ENCODE measurements at regions not wholly inside any gene's neighbourhood (a gene's known extent, or its start where the extent isn't known, plus 50 kb on each side); places are given as distances from the start of the nearest gene placed in this dataset.

DNA sequence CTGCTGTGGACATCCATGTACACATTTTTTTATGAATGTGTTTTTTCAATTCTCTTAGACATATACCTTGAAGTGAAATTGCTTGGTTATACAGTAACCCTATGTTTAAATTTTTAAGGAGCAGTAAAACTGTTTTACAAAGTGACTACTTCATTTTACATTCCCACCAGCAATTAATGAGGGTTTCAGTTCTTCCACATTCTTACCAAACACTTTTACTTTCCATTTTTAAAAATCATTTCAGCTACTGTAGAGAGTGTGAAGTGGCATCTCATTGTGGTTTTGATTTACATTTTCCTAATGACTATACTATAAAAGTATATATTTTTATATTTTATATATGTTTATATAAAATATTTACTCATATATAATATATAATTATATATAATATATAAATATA lies 1221.5 kb downstream of the PLA2G4A start:
- no peak for DNase-seq (ENCODE audit: low spot score)

DNA sequence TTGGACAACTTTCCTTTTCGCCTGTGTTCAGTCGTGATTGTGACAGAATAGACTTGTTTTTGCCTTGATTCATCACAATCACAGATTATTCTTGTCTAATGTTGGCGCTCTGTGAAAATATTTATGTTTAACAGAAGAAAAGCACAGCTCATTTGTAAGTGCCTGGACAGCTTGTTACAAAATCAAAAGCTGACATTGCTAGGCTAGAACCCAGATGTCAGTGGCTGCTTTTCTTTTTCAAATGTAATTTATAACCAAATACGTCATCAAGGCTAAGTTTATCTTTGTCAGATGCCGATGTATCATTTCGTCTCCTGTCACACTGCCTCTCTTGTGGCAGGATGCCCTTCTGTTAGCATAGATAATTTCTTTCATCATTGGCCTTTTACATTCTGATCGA lies 1227.3 kb downstream of the PLA2G4A start:
- DNase-seq (ENCODE audit: low spot score): no peak

- DNase-seq (ENCODE audit: low spot score): no peak
Measured at GRCh38 chr1:188058801-188059200, 1230.1 kb downstream of the PLA2G4A start.

DNA sequence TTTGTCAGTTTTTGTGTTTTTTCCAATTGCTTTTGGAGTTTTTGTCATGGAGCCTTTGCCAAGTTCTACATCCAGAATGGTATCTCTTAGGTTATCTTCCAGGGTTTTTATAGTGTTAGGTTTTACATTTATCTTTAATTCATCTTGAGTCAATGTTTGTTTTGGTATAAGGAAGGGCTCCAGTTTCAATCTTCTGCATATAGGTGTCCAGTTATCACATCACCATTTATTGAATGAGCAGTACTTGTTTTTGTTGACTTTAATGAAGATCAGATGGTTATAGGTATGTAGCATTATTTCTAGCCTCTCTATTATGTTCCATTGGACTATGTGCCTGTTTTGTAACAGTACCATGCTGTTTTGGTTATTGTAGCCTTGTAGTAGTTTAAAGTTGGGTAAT lies 1233.1 kb downstream of the PLA2G4A start:
- no peak for DNase-seq (ENCODE audit: low spot score)

DNA sequence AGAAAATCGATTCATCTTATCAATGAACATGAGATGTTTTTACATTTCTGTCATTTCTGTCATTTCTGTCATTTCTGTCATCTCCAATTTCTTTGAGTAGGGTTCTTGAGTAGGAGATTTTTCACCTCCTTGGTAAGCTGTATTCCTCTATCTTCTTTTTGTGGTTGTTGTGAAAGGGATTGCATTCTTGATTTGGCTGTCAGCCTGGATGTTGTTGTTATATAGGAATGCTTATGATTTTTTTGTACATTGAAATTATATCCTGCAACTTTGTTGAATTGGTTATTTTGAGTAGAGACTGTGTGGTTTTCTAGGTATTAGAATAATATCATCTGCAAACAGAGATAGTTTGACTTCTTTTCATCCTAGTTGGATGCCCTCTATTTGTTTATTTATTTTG lies 1233.7 kb downstream of the PLA2G4A start:
- DNase-seq (ENCODE audit: low spot score): no peak

DNA sequence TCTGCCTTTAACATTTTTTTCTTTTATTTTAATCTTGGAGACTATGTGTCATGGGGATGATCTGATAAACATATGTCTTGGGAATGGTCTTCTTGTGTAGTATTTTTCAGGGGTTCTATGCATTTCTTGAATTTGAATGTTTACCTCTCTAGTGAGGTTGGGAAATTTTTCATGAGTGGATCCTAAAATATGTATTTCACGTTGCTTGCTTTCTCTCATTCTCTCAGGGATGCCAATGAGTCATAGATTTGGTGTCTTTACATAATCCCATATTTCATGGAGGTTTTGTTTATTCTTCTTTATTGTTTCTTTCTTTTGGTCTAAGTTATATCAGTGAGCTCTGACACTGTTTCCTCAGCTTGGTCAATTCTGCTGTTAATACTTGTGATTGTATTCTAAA lies 1237.2 kb downstream of the PLA2G4A start:
- no peak for DNase-seq (ENCODE audit: low spot score)

- no peak for DNase-seq (ENCODE audit: low spot score)
Measured at GRCh38 chr1:188070848-188071247, 1242.1 kb downstream of the PLA2G4A start.

- DNase-seq (ENCODE audit: low spot score): no peak
Measured at GRCh38 chr1:188089015-188089414, 1260.3 kb downstream of the PLA2G4A start.

DNA sequence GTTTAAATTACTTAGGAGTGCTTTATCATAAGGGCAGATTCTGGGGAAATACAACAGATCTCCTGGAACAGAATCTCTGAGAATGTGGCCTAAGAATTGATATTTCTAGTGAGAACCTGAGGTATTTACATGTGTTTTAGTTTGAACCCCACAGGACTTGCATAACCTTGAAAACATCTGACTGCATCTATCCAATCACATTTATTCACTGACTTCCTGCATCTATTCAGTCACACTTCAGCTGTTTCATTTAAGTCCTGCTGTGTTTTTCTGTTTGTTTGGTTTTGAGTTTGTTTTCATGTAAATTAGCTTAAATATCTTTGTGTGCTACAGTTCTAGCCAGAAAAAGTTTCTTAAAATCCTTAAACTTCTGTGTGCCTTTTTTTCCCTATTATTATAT lies 1260.7 kb downstream of the PLA2G4A start:
- DNase-seq (ENCODE audit: low spot score): no peak

DNA sequence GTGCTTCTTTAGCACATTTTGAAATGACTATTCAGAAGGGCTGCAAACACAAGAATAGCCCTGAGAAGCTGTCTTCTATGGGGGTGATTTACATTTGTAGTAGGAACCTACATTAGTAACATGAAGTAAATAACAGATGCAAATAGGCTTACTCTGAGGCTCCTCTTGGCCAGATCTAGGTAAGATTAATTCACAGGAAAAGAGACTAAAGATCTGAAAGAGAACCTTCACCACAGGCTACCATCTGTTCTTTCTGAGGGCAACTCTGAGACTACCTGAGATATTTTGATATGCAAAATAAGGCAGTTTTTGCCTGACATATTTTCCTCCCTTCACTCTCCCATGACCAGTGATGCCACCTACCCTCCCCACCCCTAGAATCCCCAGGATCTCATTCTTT lies 1267.8 kb downstream of the PLA2G4A start:
- no peak for DNase-seq (ENCODE audit: low spot score)

DNA sequence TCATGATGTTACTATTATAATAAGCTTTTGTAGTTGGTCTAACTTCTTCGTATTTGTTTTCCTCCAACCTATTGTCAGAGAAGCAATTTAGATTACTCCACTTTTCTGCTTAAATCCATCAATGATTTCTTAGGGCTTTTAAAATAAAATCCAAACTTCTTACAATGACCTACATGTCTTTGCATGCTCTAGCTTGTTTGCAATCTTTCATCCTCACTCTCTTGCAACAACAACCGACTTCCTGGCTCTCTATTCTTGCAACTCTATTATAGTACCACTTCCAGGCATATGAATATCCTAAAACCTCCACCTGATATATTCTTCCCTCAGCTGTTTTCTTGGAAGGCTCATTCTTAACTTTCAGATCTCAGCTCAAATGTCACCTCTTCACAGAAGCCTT lies 1288.7 kb downstream of the PLA2G4A start:
- DNase-seq (ENCODE audit: low spot score): no peak

DNA sequence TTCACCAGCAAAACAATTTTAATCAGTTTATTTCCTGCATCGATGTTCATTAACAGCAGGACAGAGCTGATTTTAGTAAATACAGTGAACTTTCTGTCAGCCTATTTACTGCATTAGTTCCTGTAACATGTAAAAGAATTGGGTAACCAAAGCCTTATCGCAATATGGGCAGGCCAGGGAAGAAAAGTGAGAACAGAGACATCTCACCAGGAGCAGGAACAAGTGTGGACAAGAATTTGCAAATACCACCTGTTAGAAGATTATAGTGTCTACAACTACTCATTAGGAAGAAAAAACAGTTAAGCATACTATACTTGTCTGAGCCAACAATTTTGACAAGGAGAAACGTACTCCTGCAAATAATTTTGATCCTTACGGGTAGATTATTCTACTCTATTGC lies 1293.9 kb downstream of the PLA2G4A start:
- no peak for DNase-seq (ENCODE audit: low spot score)

- DNase-seq (ENCODE audit: low spot score): no peak
Measured at GRCh38 chr1:188127507-188127906, 1298.8 kb downstream of the PLA2G4A start.

DNA sequence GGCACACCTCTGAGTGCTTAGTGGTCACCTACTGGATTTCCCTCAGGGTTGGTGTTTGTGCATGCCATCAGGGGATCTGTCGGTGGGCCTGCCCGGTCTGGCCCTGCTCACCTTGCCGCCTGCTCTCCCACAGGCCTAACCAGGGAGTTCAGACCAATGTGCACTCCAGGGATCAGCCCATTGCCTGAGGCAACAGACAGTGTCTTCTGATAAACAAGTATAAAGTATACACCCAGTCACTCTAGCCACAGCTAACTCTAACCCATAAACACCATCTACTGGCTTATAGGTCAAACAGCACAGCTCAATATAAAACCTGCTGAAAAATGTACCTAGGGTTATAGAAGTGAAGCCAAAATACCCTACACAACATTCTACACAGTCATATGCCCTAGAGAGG lies 1300.0 kb downstream of the PLA2G4A start:
- DNase-seq (ENCODE audit: low spot score): peak; percentile 3

- DNase-seq (ENCODE audit: low spot score): no peak
Measured at GRCh38 chr1:188129856-188130838, 1301.4 kb downstream of the PLA2G4A start.

DNA sequence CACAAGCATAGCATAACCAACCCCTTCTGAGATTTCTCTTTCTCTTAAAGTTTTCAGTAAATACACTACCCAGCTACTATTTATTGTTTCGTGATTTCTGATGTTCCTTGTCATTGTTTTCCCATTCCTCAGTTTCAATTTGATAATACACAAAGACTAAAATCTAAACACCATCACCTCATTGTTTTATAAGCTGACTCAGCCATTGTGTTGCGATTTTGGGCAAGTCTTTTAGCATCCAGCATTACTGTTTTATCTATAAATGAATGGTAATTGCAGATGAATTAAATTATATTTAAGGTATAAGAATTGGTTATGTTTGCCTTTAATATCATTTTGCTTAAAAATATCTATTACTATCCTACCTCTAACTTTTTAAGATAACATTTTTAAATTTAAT lies 1308.5 kb downstream of the PLA2G4A start:
- DNase-seq (ENCODE audit: low spot score): no peak

DNA sequence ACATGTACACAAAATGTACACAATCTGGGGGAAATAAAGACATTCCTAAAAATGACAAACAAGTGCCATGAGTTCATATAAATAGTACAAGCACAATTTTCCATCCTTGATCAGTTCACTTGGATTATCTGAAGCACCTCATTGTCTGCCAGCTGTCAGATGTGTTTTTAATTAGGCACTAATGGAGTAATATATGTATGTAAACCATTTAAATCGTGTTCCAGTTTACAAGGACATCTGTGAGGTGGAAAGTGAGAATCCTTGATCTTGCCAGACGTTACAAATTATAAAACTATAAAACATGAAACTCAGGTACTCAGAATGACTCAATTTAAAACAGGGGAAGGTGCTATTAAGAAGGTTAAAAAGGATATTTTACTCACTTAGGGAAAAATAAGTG lies 1312.2 kb downstream of the PLA2G4A start:
- DNase-seq (ENCODE audit: low spot score): no peak

GRCh38 chr1:188154196-188154595 lies 1325.4 kb downstream of the PLA2G4A start:
- DNase-seq (ENCODE audit: low spot score): no peak

DNA sequence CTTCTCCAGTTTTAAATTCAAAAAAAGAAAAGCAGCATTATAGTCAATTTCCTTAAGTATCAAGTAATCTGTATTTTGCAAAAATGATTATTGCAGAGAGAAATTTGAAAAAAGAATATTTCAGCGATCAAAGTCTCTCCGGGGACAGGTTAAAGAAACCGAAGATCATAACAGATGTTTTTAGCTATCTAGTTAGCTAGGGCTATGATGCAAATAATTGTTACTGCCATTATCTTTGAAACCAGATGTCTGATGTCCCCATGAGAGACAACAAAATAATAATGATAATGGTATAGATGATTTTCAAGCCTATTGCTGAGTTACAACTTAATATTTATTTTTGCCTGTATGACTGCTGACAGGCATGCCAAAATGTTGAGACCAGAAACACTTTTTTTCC lies 1326.0 kb downstream of the PLA2G4A start:
- DNase-seq (ENCODE audit: low spot score): no peak

- no peak for DNase-seq (ENCODE audit: low spot score)
Measured at GRCh38 chr1:188155261-188155660, 1326.5 kb downstream of the PLA2G4A start.

DNA sequence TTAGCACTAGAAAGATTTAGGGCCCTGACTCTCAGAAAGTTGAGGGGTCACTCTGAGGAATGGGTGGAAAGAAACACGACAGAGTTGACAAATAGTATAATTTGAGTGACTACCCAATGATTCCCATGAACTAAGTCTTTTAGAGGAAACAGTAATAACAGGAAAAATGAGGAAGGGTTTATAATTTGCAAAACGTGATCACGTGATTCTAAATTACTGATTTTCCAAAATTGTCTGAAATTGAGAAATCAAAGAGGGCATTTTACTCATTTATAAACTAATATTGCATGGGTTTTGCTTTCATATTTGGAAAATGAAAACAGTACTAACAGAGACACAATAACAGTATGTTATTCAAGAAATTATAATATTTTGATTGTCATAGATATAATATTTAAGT lies 1335.7 kb downstream of the PLA2G4A start:
- DNase-seq (ENCODE audit: low spot score): no peak

- no peak for DNase-seq (ENCODE audit: low spot score)
Measured at GRCh38 chr1:188166654-188167053, 1337.9 kb downstream of the PLA2G4A start.

- DNase-seq (ENCODE audit: low spot score): no peak
Measured at GRCh38 chr1:188169971-188170370, 1341.2 kb downstream of the PLA2G4A start.

DNA sequence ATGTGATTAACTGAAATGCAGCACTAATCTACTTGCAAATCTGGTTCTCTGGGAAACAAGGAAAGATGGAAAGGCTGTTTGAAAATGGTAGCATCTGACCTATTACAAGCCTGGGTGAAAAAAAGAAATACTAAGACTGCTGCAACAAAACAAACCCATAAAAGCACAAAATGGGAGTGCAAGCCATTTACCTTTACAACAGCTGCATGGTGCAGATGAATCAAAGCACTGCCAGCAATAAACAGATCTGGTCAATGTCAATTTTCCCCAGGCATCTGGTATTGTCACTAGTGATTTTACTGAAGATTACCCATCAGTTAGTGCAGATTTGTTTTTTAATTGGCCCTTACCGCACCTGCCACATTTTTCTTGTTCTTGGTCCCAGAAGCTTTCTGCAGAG lies 1341.7 kb downstream of the PLA2G4A start:
- DNase-seq (ENCODE audit: low spot score): no peak
